ENCODE measurements at regions not wholly inside any gene's neighbourhood (a gene's known extent, or its start where the extent isn't known, plus 50 kb on each side); places are given as distances from the start of the nearest gene placed in this dataset.

- H3K27me3 ChIP-seq (ENCODE audit: control insufficient read depth, insufficient read depth, low read length): no peaks in the 10 kb centered on the region
- FAIRE-seq: no peak
- peaks cover 37% of the 10 kb centered on the region for H3K36me3 ChIP-seq (ENCODE audit: control insufficient read depth, insufficient read depth, low read length)
- H3K4me3 ChIP-seq (ENCODE audit: low read depth, low read length): no peak overlapping the region
- no peak for DNase-seq (ENCODE audit: low read depth)
- TF ChIP-seq CTCF (IDR thresholded peaks at IDR 0.05; ENCODE audit: insufficient read depth, low read length, severe bottlenecking): no peak
These were observed 70.2 kb upstream of the SLC4A11 start for GRCh38 chr20:3309226-3309625.

GRCh38 chr20:3307725-3308124 lies 68.7 kb upstream of the SLC4A11 start:
- no peak for FAIRE-seq
- H3K4me3 ChIP-seq (ENCODE audit: low read depth, low read length): no peak overlapping the region
- no peak for DNase-seq (ENCODE audit: low read depth)
- H3K27me3 ChIP-seq (ENCODE audit: control insufficient read depth, insufficient read depth, low read length): no peaks in the 10 kb centered on the region
- no peak for TF ChIP-seq CTCF (IDR thresholded peaks at IDR 0.05; ENCODE audit: insufficient read depth, low read length, severe bottlenecking)
- peaks cover 44% of the 10 kb centered on the region for H3K36me3 ChIP-seq (ENCODE audit: control insufficient read depth, insufficient read depth, low read length)

- no peak overlapping the region for H3K4me3 ChIP-seq (ENCODE audit: low read depth, low read length)
- no peaks in the 10 kb centered on the region for H3K27me3 ChIP-seq (ENCODE audit: control insufficient read depth, insufficient read depth, low read length)
- no peak for DNase-seq (ENCODE audit: low read depth)
- peaks cover 44% of the 10 kb centered on the region for H3K36me3 ChIP-seq (ENCODE audit: control insufficient read depth, insufficient read depth, low read length)
- FAIRE-seq: no peak
- TF ChIP-seq CTCF (IDR thresholded peaks at IDR 0.05; ENCODE audit: insufficient read depth, low read length, severe bottlenecking): no peak
These were observed 68.1 kb upstream of the SLC4A11 start for GRCh38 chr20:3307078-3307477.

- FAIRE-seq (no peak), DNase-seq (ENCODE audit: low read depth) (no peak)
- TF ChIP-seq CTCF (IDR thresholded peaks at IDR 0.05; ENCODE audit: insufficient read depth, low read length, severe bottlenecking): no peak
- H3K27me3 ChIP-seq (ENCODE audit: control insufficient read depth, insufficient read depth, low read length): no peaks in the 10 kb centered on the region
- peaks cover 38% of the 10 kb centered on the region for H3K36me3 ChIP-seq (ENCODE audit: control insufficient read depth, insufficient read depth, low read length)
- no peak overlapping the region for H3K4me3 ChIP-seq (ENCODE audit: low read depth, low read length)
These were observed 67.1 kb upstream of the SLC4A11 start for GRCh38 chr20:3306068-3306467.

GRCh38 chr20:3304456-3304855 lies 65.5 kb upstream of the SLC4A11 start:
- H3K36me3 ChIP-seq (ENCODE audit: control insufficient read depth, insufficient read depth, low read length): peaks cover 39% of the 10 kb centered on the region
- no peak overlapping the region for H3K4me3 ChIP-seq (ENCODE audit: low read depth, low read length)
- no peak for TF ChIP-seq CTCF (IDR thresholded peaks at IDR 0.05; ENCODE audit: insufficient read depth, low read length, severe bottlenecking)
- no peaks in the 10 kb centered on the region for H3K27me3 ChIP-seq (ENCODE audit: control insufficient read depth, insufficient read depth, low read length)
- DNase-seq (ENCODE audit: low read depth) (no peak), FAIRE-seq (no peak)

- FAIRE-seq (no peak), DNase-seq (ENCODE audit: low read depth) (no peak)
- Histone ChIP-seq H3K36me3 (ENCODE audit: control insufficient read depth, insufficient read depth, low read length) (peaks cover 31% of the 10 kb centered on the region), H3K4me3 (ENCODE audit: low read depth, low read length) (no peak overlapping the region), H3K27me3 (ENCODE audit: control insufficient read depth, insufficient read depth, low read length) (no peaks in the 10 kb centered on the region)
- TF ChIP-seq CTCF (IDR thresholded peaks at IDR 0.05; ENCODE audit: insufficient read depth, low read length, severe bottlenecking): no peak
These were observed 58.0 kb upstream of the SLC4A11 start for GRCh38 chr20:3297079-3297378.
